ENCODE measurements at regions not wholly inside any gene's neighbourhood (a gene's known extent, or its start where the extent isn't known, plus 50 kb on each side); places are given as distances from the start of the nearest gene placed in this dataset.
"Not testable (repeated sequence)": the region's sequence is repeated elsewhere in the genome, so short reads cannot be mapped to it uniquely, and the experiment has no call there.

- no peaks in the 10 kb centered on the region for H3K4me1 ChIP-seq (ENCODE audit: insufficient read depth, low read length)
- no peak overlapping the region for H3K9ac ChIP-seq (ENCODE audit: low read length)
- TF ChIP-seq CTCF (IDR thresholded peaks at IDR 0.05; ENCODE audit: insufficient read depth, low read depth, low read length) (no peak), EZH2 (IDR thresholded peaks at IDR 0.05; ENCODE audit: insufficient read depth, low read length) (no peak)
- no peak overlapping the region for H3K4me2 ChIP-seq (ENCODE audit: low read length)
- H4K20me1 ChIP-seq (ENCODE audit: insufficient read depth, low read length) = no peaks in the 10 kb centered on the region
- Mint-ChIP-seq H3K27me3 (ENCODE audit: low read depth, unreplicated experiment) (no peaks in the 10 kb centered on the region), H3K27ac (ENCODE audit: unreplicated experiment) (no peak overlapping the region), H3K36me3 (ENCODE audit: low read depth, unreplicated experiment) (peaks cover 5% of the 10 kb centered on the region), H3K4me3 (ENCODE audit: unreplicated experiment) (no peak overlapping the region), H3K4me1 (ENCODE audit: low read depth, unreplicated experiment) (peaks cover 13% of the 10 kb centered on the region), H3K9me3 (ENCODE audit: unreplicated experiment) (peaks cover 15% of the 10 kb centered on the region)
- H3K27me3 ChIP-seq (ENCODE audit: insufficient read depth, low read length) = no peaks in the 10 kb centered on the region
- no peak overlapping the region for H3K27ac ChIP-seq (ENCODE audit: low read depth, low read length)
- H3K36me3 ChIP-seq (ENCODE audit: insufficient read depth, low read length) = no peaks in the 10 kb centered on the region
- no peaks in the 10 kb centered on the region for H3K79me2 ChIP-seq (ENCODE audit: insufficient read depth, low read length)
- DNase-seq (ENCODE audit: low read depth) = no peak
- no peak overlapping the region for H3K4me3 ChIP-seq (ENCODE audit: insufficient read depth, low read depth, low read length)
- no peaks in the 10 kb centered on the region for H3K9me3 ChIP-seq (ENCODE audit: insufficient read depth, low read depth, low read length)
- FAIRE-seq = no peak
- H2AFZ ChIP-seq (ENCODE audit: low read depth, low read length) = no peak overlapping the region
These were observed 176.1 kb upstream of the KLF7 start for GRCh38 chr2:207341804-207342203.

GRCh38 chr2:207344596-207345394, 179.0 kb upstream of the KLF7 start:
- H3K27ac ChIP-seq (ENCODE audit: low read depth, low read length); H3K79me2 ChIP-seq (ENCODE audit: insufficient read depth, low read length); H3K4me3 ChIP-seq (ENCODE audit: insufficient read depth, low read depth, low read length); H3K27ac Mint-ChIP-seq (ENCODE audit: unreplicated experiment); H3K36me3 Mint-ChIP-seq (ENCODE audit: low read depth, unreplicated experiment); H3K27me3 ChIP-seq (ENCODE audit: insufficient read depth, low read length); FAIRE-seq; H3K9me3 ChIP-seq (ENCODE audit: insufficient read depth, low read depth, low read length); H3K4me3 Mint-ChIP-seq (ENCODE audit: unreplicated experiment); H3K9ac ChIP-seq (ENCODE audit: low read length); H3K36me3 ChIP-seq (ENCODE audit: insufficient read depth, low read length); DNase-seq (ENCODE audit: low read depth); H3K4me1 ChIP-seq (ENCODE audit: insufficient read depth, low read length); H4K20me1 ChIP-seq (ENCODE audit: insufficient read depth, low read length); H2AFZ ChIP-seq (ENCODE audit: low read depth, low read length); H3K27me3 Mint-ChIP-seq (ENCODE audit: low read depth, unreplicated experiment); H3K4me2 ChIP-seq (ENCODE audit: low read length); H3K4me1 Mint-ChIP-seq (ENCODE audit: low read depth, unreplicated experiment): not testable (repeated sequence)
- peaks cover 35% of the 10 kb centered on the region for H3K9me3 Mint-ChIP-seq (ENCODE audit: unreplicated experiment)

- Histone ChIP-seq H3K4me3 (ENCODE audit: insufficient read depth, low read depth, low read length) (no peak overlapping the region), H3K4me2 (ENCODE audit: low read length) (no peak overlapping the region), H4K20me1 (ENCODE audit: insufficient read depth, low read length) (no peaks in the 10 kb centered on the region), H3K27ac (ENCODE audit: low read depth, low read length) (no peak overlapping the region), H3K9me3 (ENCODE audit: insufficient read depth, low read depth, low read length) (no peaks in the 10 kb centered on the region), H3K36me3 (ENCODE audit: insufficient read depth, low read length) (no peaks in the 10 kb centered on the region), H3K27me3 (ENCODE audit: insufficient read depth, low read length) (no peaks in the 10 kb centered on the region), H3K79me2 (ENCODE audit: insufficient read depth, low read length) (no peaks in the 10 kb centered on the region), H3K4me1 (ENCODE audit: insufficient read depth, low read length) (no peaks in the 10 kb centered on the region), H2AFZ (ENCODE audit: low read depth, low read length) (no peak overlapping the region), H3K9ac (ENCODE audit: low read length) (no peak overlapping the region)
- peaks cover 3% of the 10 kb centered on the region for H3K27me3 Mint-ChIP-seq (ENCODE audit: low read depth, unreplicated experiment)
- TF ChIP-seq EZH2 (IDR thresholded peaks at IDR 0.05; ENCODE audit: insufficient read depth, low read length) = no peak
- no peak for TF ChIP-seq CTCF (IDR thresholded peaks at IDR 0.05; ENCODE audit: insufficient read depth, low read depth, low read length)
- no peak for FAIRE-seq
- peaks cover 24% of the 10 kb centered on the region for H3K9me3 Mint-ChIP-seq (ENCODE audit: unreplicated experiment)
- H3K27ac Mint-ChIP-seq (ENCODE audit: unreplicated experiment) = no peak overlapping the region
- no peaks in the 10 kb centered on the region for H3K4me1 Mint-ChIP-seq (ENCODE audit: low read depth, unreplicated experiment)
- DNase-seq (ENCODE audit: low read depth) = no peak
- no peak overlapping the region for H3K4me3 Mint-ChIP-seq (ENCODE audit: unreplicated experiment)
- peaks cover 2% of the 10 kb centered on the region for H3K36me3 Mint-ChIP-seq (ENCODE audit: low read depth, unreplicated experiment)
These were observed 178.6 kb upstream of the CREB1 start for GRCh38 chr2:207351171-207351570.
